Mesenchymal stem cell (in vitro differentiated cells and primary cell): ENCODE measurements at regions not wholly inside any gene's neighbourhood (a gene's known extent, or its start where the extent isn't known, plus 50 kb on each side); places are given as distances from the start of the nearest gene placed in this dataset.

Experiments used
- DNase-seq: peaks from one replicate; pipeline ENCODE4 v3.0.0-alpha.2; 2013
- H2AFZ ChIP-seq: one replicate; pipeline ENCODE4 v1.6.1; 2013; ENCODE audit warnings: low read depth, mild to moderate bottlenecking, control low read depth, inconsistent platforms, low read length, moderate library complexity
- H2AK5ac ChIP-seq: 2 replicates; pipeline ENCODE4 v1.6.1; 2013; ENCODE audit warnings: low read length, moderate library complexity, mild to moderate bottlenecking, inconsistent platforms; ENCODE audit not compliant: severe bottlenecking
- H2BK120ac ChIP-seq: one replicate; pipeline ENCODE4 v1.6.1; 2013; ENCODE audit warnings: low read depth, mild to moderate bottlenecking, inconsistent platforms, low read length, moderate library complexity
- H2BK12ac ChIP-seq, 2 experiments: one replicate each; pipeline ENCODE4 v1.6.1; 2013; ENCODE audit warnings: inconsistent platforms in 2 of 2, low read length in 2 of 2, mild to moderate bottlenecking in 2 of 2, moderate library complexity in 2 of 2, control low read depth in 1 of 2
- H2BK15ac ChIP-seq: one replicate; pipeline ENCODE4 v1.6.1; 2013; ENCODE audit warnings: mild to moderate bottlenecking, low read depth, inconsistent platforms; ENCODE audit not compliant: poor library complexity, severe bottlenecking
- H2BK5ac ChIP-seq: 2 replicates; pipeline ENCODE4 v1.6.1; 2013; ENCODE audit warnings: low read depth, mild to moderate bottlenecking, low read length, control low read depth, inconsistent platforms; ENCODE audit not compliant: poor library complexity, severe bottlenecking
- H3K14ac ChIP-seq, 2 experiments: one replicate each; pipeline ENCODE4 v1.6.1; 2013; ENCODE audit warnings: inconsistent platforms in 2 of 2, low read length in 2 of 2, control low read depth in 1 of 2, mild to moderate bottlenecking in 1 of 2, moderate library complexity in 1 of 2
- H3K18ac ChIP-seq, 2 experiments: one replicate each; pipeline ENCODE4 v1.6.1; 2013; ENCODE audit warnings: inconsistent platforms in 2 of 2, low read length in 2 of 2, control low read depth in 1 of 2, low read depth in 1 of 2, mild to moderate bottlenecking in 1 of 2
- H3K23ac ChIP-seq, 2 experiments: one replicate each; pipeline ENCODE4 v1.6.1; 2013; ENCODE audit warnings: inconsistent platforms in 2 of 2, low read length in 2 of 2, mild to moderate bottlenecking in 2 of 2, moderate library complexity in 2 of 2, control low read depth in 1 of 2
- H3K27ac ChIP-seq: 2 replicates; pipeline ENCODE4 v1.5.1; 2013; ENCODE audit warnings: mild to moderate bottlenecking, moderate library complexity, low read length, control low read depth, inconsistent platforms; ENCODE audit not compliant: poor library complexity, severe bottlenecking
- H3K27me3 ChIP-seq, 2 experiments: 2 replicates each; pipeline versions ENCODE4 v1.6.1 to v1.7.0; 2013; ENCODE audit warnings: low read length in 2 of 2, mild to moderate bottlenecking in 2 of 2, moderate library complexity in 2 of 2, control low read depth in 1 of 2, inconsistent platforms in 1 of 2; ENCODE audit not compliant: control insufficient read depth in 1 of 2, insufficient read depth in 1 of 2
- H3K36me3 ChIP-seq, 2 experiments: 2 replicates each; pipeline versions ENCODE4 v1.6.1 to v1.7.0; 2013; ENCODE audit warnings: low read length in 2 of 2, control low read depth in 1 of 2, inconsistent platforms in 1 of 2, low read depth in 1 of 2, mild to moderate bottlenecking in 1 of 2; ENCODE audit not compliant: insufficient read depth in 2 of 2, control insufficient read depth in 1 of 2
- H3K4ac ChIP-seq, 2 experiments: one replicate each; pipeline ENCODE4 v1.6.1; 2013; ENCODE audit warnings: inconsistent platforms in 2 of 2, low read length in 2 of 2, mild to moderate bottlenecking in 2 of 2, moderate library complexity in 2 of 2, control low read depth in 1 of 2, low read depth in 1 of 2
- H3K4me1 ChIP-seq: 2 replicates; pipeline ENCODE4 v1.6.1; 2013; ENCODE audit warnings: low read depth, low read length, control low read depth; ENCODE audit not compliant: control insufficient read depth, insufficient read depth
- H3K4me2 ChIP-seq: 2 replicates; pipeline ENCODE4 v1.6.1; 2013; ENCODE audit warnings: low read length, mild to moderate bottlenecking, inconsistent platforms; ENCODE audit not compliant: poor library complexity, severe bottlenecking
- H3K4me3 ChIP-seq, 2 experiments: 2 replicates each; pipeline versions ENCODE4 v1.5.1 to v1.7.0; 2013; ENCODE audit warnings: low read length in 2 of 2, mild to moderate bottlenecking in 2 of 2, control low read depth in 1 of 2, low read depth in 1 of 2; ENCODE audit not compliant: insufficient read depth in 1 of 2
- H3K79me1 ChIP-seq: replicated peaks from 2 replicates; pipeline ENCODE4 v1.6.1; 2013; ENCODE audit warnings: mild to moderate bottlenecking, control low read depth, low read length, inconsistent platforms; ENCODE audit not compliant: poor library complexity, severe bottlenecking
- H3K9ac ChIP-seq: 2 replicates; pipeline ENCODE4 v1.7.0; 2013; ENCODE audit warnings: mild to moderate bottlenecking, low read length, moderate library complexity
- H3K9me3 ChIP-seq: 2 replicates; pipeline ENCODE4 v1.7.0; 2013; ENCODE audit warnings: mild to moderate bottlenecking, low read length; ENCODE audit not compliant: control insufficient read depth
- H4K8ac ChIP-seq: one replicate; pipeline ENCODE4 v1.6.1; 2013; ENCODE audit warnings: inconsistent platforms, mild to moderate bottlenecking, low read length, moderate library complexity
- H4K91ac ChIP-seq: one replicate; pipeline ENCODE4 v1.6.1; 2013; ENCODE audit warnings: mild to moderate bottlenecking, low read length, inconsistent platforms
- WGBS: methylation state at CpG from one replicate; pipeline ENCODE4 v1.1.7; 2013; ENCODE audit warnings: mixed read lengths; 5-methylcytosine and 5-hydroxymethylcytosine counted together

DNA sequence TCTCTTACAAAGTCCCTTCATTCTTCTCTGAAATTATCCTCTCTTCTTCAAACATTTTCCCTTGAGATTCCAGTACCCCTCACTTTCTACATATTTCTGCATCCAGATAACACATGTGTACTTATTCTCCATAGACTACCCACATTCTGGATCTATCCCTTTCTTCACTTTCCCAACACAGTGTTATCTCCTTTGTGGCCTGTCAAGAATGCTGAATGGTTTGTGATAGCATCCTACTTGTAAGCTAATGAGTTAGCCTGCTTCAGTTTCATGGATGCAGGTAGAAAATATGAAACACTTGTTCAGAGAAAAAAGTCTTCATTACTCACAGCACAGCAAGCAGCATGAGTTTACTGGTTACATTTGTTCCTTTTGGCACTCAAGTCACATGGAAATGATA lies 245.4 kb downstream of the HTR1B start:
- H3K36me3 ChIP-seq, result no peaks in the 10 kb centered on the region
- no peak overlapping the region for H2AFZ ChIP-seq
- no peak for DNase-seq
- no peak overlapping the region for H2BK5ac ChIP-seq
- H3K4me1 ChIP-seq, result no peaks in the 10 kb centered on the region
- H3K14ac ChIP-seq, result no peak overlapping the region
- H2AK5ac ChIP-seq, result no peak overlapping the region
- peaks cover 7% of the 10 kb centered on the region for H3K9me3 ChIP-seq
- H3K4me2 ChIP-seq, result no peak overlapping the region
- H4K91ac ChIP-seq, result no peak overlapping the region
- no peaks in the 10 kb centered on the region for H3K27me3 ChIP-seq
- H2BK15ac ChIP-seq, result no peak overlapping the region
- H3K9ac ChIP-seq, result no peak overlapping the region
- H3K79me1 ChIP-seq, result peaks cover 5% of the 10 kb centered on the region
- no peak overlapping the region for H4K8ac ChIP-seq
- H3K4ac ChIP-seq, result no peak overlapping the region
- no peak overlapping the region for H3K18ac ChIP-seq
- no peak overlapping the region for H3K4me3 ChIP-seq
- H3K27ac ChIP-seq, result no peak overlapping the region
- no peak overlapping the region for H3K23ac ChIP-seq
- no peak overlapping the region for H2BK12ac ChIP-seq
- H2BK120ac ChIP-seq, result no peak overlapping the region

DNA sequence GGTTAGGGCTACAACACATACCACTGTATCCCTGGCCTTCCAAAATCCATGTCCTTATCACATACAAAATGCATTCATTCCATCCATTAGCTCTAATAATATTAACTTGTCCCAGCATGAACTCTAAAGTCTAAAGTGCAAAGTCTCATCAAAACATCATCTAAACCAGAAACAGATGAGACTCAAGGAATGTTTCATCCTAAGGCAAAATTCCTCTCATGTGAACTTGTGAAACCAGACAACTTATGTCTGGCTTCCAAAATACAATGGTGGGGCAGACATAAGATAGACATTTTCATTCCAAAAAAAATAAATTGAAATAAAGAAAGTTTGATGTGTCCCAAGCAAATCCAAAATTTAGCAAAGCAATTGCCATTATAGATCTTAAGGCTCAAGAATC lies 257.4 kb downstream of the HTR1B start:
- no peak overlapping the region for H2BK12ac ChIP-seq
- no peak overlapping the region for H3K14ac ChIP-seq
- H3K4me2 ChIP-seq, result no peak overlapping the region
- no peak overlapping the region for H2AFZ ChIP-seq
- H3K9ac ChIP-seq, result no peak overlapping the region
- H2BK5ac ChIP-seq, result no peak overlapping the region
- no peak overlapping the region for H3K4ac ChIP-seq
- no peak overlapping the region for H2AK5ac ChIP-seq
- H4K91ac ChIP-seq, result no peak overlapping the region
- no peaks in the 10 kb centered on the region for H3K4me1 ChIP-seq
- no peak overlapping the region for H3K18ac ChIP-seq
- no peak overlapping the region for H2BK120ac ChIP-seq
- H3K9me3 ChIP-seq, result no peaks in the 10 kb centered on the region
- H3K23ac ChIP-seq, result no peak overlapping the region
- H2BK15ac ChIP-seq, result no peak overlapping the region
- H4K8ac ChIP-seq, result no peak overlapping the region
- peaks cover 0 to 5% of the 10 kb centered on the region in 2 experiments for H3K36me3 ChIP-seq
- H3K79me1 ChIP-seq, result peaks cover 3% of the 10 kb centered on the region
- H3K27me3 ChIP-seq, result no peaks in the 10 kb centered on the region
- H3K27ac ChIP-seq, result no peak overlapping the region
- no peak for DNase-seq
- H3K4me3 ChIP-seq, result no peak overlapping the region

DNA sequence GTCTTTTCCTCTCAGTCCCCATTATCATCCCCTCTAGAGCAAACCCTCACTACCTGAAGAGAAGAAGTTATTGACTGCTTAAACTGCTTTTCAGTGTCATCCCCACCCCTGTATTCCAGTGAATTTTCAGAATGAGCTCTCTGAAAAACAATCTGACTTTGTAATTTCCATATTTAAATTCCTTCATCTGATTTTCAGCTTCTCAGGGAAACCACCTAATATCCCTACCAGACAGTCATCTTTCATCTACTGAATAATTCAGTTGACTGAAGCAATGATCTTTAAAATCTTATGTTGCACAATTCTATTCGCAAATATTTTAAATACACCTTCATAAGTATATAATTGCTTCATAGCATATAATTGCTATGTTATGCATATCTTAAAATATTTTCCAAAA lies 258.7 kb downstream of the HTR1B start:
- Histone ChIP-seq H3K9me3 (no peaks in the 10 kb centered on the region), H2BK120ac (no peak overlapping the region), H3K4ac (no peak overlapping the region), H3K27ac (no peak overlapping the region), H3K4me2 (no peak overlapping the region), H4K91ac (no peak overlapping the region), H3K9ac (no peak overlapping the region), H3K14ac (no peak overlapping the region), H2BK12ac (no peak overlapping the region), H3K4me3 (no peak overlapping the region), H3K18ac (no peak overlapping the region), H3K4me1 (no peaks in the 10 kb centered on the region), H3K79me1 (peaks cover 6% of the 10 kb centered on the region), H3K36me3 (peaks cover 0 to 5% of the 10 kb centered on the region in 2 experiments), H3K23ac (no peak overlapping the region), H2BK15ac (no peak overlapping the region), H2AFZ (no peak overlapping the region), H2BK5ac (no peak overlapping the region), H4K8ac (no peak overlapping the region), H2AK5ac (no peak overlapping the region), H3K27me3 (no peaks in the 10 kb centered on the region)
- DNase-seq, result no peak
- WGBS, result no CpG with 5 or more reads among the region's 1 CpG

DNA sequence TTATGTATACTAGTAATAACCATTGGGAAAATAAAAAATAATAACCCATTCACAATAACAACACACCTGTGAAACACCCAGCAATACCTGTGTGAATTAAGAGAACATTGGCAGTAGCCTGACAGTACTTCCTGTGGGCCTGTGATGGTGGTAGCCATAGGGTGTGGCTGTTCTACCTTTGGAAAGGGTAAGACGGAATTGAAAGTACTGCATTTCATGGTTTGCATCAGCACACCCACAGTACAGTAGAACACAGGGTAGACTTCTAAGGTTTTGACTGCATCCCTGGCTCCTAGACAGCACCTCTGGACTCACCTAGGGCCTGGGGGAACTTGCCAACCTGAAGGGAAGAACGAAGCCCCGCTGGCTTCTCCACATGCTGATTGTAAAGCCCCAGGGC lies 279.8 kb downstream of the HTR1B start:
- Histone ChIP-seq H3K79me1 (peaks cover 11% of the 10 kb centered on the region), H4K8ac (no peak overlapping the region), H3K18ac (no peak overlapping the region), H2AFZ (no peak overlapping the region), H2AK5ac (no peak overlapping the region), H2BK15ac (no peak overlapping the region), H3K27ac (no peak overlapping the region), H2BK120ac (no peak overlapping the region), H2BK12ac (no peak overlapping the region), H3K9me3 (peaks cover 12% of the 10 kb centered on the region), H3K27me3 (no peaks in the 10 kb centered on the region), H3K36me3 (no peaks in the 10 kb centered on the region), H3K4me1 (no peaks in the 10 kb centered on the region), H3K23ac (peak overlapping the region in 1 of 2 experiments; percentile 89), H3K4ac (no peak overlapping the region), H2BK5ac (no peak overlapping the region), H4K91ac (no peak overlapping the region), H3K4me2 (no peak overlapping the region), H3K14ac (peak overlapping the region in 1 of 2 experiments; percentile 86), H3K4me3 (no peak overlapping the region), H3K9ac (no peak overlapping the region)
- WGBS, result 98% methylated on average over 3 of the region's 3 CpGs
- no peak for DNase-seq
